HG02798 (cell line): ENCODE measurements at regions not wholly inside any gene's neighbourhood (a gene's known extent, or its start where the extent isn't known, plus 50 kb on each side); places are given as distances from the start of the nearest gene placed in this dataset.

ENCODE experiments used
- ATAC-seq: cut with Tn5 transposase; IDR thresholded peaks from one replicate; pipeline ENCODE4 v1.9.1; 2021; ENCODE audit warnings: mild to moderate bottlenecking; ENCODE audit not compliant: unreplicated experiment, poor library complexity

DNA sequence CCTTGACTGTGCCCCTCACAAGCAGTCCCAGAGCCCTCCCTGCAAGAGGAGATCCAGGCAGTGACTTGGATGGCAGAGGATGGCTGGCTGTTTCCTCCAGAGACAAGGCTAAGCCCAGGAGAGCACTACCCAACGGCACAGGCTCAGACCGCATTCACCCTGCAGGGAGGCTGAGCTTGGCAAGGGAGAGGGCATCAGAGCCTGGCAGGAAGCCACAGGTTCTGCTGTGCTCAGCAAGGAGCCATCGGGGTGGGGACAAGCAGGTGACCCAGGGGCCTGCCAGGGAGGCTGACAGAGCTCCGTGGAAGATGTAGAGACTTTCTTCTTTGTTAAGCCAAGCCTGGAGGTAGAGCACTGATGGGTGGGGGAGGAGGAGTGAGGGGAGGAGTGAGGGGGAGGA is 159.2 kb upstream of the CST7 start:
- no peak for ATAC-seq

DNA sequence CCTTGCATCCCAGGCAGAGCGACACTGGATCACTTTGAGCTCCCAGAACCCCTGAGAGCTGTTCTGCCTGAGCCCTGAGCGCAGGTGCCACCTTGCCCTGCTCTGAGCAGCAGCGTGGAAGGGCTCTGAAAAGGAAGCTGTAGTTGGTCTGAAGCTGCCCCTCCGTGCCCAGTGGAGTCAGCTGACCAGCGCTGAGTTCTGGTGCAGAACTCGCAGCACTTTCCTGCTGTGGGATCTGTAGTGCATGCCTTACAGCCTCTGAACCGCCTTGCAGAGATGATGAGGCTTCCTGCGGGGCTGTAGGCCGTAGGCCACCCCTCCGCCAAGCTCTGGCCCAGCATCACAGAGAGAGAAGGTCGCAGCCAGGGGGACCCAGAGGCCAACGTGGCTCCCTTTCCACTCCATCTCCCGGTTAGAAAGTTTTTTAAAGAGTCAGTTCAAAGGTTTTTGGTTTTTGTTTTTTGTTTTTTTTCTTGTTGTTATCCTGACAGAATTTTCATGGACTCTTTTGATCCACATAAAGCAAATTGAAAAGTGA is 158.3 kb upstream of the CST7 start:
- no peak for ATAC-seq

DNA sequence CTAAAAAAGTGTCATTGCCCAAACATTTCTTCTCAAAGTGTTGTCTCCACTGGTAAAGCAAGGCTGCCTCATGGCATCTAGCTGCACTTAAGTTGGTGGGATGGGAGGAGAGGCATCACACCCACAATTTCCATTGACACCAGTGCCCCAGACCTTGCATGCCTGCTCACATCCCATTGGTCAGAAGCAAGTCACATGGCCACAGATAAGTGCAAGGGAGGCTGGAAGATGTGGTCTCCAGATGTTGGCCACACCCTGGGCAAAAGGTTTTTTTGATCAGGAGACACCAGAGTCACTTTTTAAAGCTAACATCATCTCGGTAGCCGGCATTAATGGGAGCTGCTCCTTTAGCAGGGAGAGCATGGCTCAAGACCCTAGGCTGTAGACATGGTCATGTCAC is 157.1 kb upstream of the CST7 start:
- ATAC-seq: no peak

DNA sequence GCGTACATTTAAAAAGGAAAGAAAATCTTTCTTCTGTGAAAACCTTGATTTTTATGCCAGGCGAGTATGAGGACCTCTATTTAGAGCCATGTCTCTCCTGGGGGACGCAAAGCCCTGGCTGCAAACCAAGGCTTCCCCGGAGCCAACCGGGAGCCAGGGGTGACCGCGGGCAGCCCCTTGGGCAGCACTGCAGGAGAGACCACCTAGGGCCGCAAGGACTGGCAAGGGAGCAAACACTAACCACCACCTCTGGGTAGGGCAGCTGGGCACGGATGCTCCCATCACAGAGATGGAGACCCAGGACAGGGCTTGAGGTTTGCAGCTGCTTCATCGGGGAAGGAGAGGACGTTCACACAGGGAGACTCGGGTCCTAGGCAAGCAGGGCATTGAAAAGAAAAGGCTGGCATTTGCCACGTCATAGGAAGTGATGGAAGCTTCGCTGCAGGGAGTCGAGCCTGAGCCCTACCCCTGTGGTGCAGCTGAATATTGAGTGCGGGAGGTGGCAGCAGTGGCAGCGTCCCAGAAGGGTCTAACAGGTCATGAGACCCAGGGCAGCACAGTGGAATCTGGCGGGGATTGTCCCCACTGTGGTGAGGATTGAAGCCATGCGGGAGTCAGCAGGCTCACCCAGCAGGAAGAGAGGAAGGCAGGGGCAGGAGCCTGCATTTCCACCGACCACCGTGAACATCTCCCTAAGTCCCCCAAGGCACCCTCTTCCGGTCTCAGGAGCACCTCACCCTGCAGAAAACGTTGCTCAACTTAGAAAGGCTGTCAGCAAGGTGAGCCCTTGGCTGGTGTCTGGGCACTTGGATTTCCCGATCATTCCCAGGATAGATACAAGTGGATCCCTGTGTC is 156.2 kb upstream of the CST7 start:
- no peak for ATAC-seq

DNA sequence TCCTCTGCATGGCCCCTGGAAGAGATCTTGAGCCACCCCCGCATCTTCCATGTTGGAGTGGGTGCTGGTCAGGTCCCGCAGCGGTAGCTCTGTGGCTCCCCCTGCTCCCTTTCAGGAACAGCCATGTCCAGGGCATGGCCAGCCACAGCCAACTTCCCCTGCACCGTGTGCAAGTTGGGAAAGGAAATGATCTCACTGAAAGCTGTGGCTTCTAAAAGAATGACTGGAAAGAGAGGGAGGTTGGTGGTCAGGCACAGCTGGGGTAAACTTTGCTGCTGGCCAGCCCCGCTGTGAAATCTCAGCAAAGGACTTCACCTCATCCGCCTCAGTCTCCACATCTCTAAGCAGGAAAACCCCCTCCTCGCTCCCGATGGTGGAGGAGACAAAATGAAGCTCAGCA is 153.6 kb upstream of the CST7 start:
- ATAC-seq: no peak

DNA sequence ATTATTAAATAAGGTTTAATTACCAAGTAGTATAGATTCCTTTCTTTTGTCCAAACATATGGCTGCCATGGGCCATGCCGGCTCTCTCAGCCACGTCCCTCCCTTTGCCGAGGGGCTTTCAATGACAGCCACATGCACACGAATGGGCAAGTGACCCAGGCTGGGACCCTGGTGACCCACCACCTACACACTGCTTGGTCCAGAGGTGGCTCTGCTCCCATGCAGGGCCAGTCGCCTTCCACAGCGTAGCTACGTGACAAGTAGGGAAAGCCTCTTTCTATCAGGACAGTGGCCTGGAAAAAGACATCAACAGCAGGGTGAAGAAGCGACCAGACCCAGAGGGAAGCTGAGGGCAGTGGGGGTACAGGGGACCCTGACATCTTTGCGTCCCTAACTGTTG is 152.8 kb upstream of the CST7 start:
- ATAC-seq: no peak

DNA sequence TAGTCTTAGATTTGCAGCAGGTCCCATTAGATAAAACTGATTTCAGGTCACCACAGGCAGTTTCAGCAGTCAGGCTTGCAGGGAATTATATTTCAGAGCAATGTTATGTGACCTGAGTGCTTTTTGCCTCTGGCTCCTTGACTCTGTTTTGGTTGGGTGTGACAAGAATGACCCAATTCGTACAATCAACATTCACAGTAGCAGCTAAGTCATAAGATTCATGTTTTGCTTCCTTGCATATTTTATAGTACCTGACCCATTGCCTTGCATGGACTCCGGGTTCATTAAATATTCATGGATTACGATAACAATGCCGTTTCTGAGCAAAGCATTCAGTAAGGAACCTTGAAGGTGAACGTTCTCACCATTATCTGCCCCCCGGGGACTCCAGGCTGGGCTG is 152.0 kb upstream of the CST7 start:
- no peak for ATAC-seq

DNA sequence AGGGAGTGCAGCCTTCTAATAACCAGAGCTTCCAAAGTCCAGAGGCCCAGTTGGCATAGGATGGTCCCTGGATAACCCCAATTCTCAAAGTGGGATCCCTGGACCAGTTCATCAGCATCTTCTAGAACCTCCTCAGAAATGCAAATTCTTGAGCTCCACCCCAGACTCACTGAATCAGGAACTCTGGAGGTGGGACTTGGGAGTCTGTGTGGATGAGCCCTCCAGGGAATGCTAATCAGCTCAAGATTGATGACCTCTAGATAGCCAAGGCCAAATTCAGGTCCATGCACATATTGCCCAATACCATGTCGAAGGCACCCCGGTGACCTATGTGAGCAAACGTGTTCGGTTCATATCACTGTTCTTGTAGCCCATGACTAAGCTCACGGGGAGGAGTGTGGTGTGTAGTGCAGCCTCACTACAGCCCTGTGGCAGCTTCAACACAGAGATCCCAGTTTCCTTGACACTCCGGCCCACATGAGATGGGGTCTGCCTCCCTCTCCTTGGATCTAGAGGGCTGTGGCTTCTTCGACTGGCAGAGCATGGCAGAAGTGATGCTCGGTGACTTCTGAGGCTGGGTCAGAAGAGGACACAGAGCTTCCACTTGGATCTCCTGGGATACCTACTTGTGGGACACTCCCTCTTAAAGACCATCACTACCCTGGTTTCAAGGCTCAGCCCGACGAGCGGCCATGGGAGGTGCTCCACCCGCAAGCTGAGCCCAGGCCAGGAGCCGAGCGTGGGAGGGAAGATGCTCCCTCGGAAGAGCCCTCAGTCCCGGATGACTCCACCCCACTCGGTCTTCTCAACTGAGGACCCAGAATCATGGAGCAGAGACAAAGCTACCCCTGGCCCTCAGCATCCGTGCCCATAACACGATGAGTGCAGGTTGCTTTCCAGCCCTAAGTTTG is 151.1 kb upstream of the CST7 start:
- ATAC-seq: no peak

DNA sequence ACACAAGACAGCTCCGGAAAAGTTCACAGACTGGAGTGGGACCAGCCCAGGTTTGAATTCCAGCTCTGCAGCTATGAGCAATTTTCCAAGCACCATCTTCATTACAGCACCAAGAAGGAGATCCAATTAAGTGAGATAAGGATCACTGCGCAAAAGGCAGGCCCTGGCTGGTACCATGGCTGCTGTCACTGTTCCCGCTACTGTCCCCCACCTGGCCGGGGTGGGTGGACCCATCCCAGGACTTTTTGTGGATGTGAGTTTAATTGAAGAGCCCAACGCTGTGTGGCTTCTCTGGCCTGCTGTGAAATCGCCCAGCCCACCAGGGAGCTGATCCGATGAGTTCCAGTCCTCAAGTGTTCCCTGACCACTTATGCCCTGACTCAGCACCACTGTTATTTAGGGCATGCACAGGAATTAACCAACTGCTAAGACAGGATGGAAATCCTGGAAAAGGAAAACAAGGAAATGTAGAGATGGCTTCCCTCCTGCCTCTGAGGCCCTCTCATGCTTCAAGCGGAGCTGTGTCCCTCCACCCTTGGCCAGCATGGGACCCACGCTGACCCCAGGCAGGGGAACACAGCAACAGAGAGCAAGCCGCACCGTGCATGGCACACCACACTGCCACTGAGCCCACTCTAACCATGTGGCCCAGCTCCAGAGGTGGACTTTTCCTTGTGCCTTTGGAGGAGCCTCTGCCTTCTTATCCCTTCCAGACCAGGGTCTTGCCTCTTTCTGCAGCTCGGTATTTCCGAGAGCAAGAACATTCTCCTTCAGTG is 150.0 kb upstream of the CST7 start:
- ATAC-seq: no peak

DNA sequence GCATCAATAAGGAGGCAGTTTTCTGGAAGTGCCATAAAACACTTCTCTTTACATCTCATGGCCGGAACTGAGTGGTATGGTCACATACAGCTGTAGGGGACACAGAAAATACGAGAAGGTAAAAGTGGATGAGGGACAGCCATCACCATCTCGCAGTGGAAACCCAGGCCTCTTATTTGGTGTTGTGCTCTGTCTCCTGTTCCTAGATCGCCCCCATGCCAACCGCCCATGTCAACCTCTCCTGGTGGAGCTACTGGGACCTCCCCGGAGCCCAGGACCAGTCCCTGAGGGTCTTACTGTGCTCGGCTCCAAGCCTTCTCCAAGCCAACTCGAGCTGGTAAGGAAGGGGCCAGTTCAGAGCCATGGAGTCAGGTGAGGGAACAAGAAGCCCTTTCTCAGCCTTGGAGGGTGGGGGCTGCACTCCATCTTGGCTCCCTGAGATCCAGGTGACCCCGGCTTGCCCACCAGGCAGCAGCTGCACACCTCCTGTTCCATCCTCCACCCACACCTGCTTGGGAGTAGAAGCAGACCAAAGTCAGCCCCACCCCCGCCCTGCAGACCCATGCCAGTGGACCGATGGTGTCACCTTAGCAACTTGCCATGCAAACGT is 149.0 kb upstream of the CST7 start:
- no peak for ATAC-seq

DNA sequence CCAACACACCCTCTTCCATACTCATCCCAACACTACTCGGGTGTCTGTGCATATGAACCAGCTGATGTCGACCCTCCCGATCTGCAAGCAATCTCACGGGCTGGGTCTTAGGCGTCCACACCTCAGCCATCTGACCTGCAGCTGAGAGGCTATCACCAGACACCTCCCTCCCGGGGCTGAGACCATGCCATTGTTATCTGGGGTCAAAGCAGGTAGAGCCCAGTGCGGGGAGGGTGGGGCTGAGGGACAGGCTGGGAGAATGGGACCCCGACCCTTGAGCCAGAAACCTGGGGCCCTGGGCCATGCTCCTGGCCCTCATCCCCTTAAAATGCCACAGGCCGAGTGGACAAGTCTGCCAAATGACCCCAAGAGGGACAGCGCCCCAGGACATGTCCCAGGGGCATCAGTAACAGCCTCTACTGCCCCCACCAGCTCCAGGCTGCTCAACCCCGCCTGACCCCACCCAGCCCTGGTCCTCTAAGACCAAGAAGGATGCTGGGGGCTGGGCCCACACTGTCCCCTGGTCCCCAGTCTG is 146.7 kb upstream of the CST7 start:
- ATAC-seq: no peak

DNA sequence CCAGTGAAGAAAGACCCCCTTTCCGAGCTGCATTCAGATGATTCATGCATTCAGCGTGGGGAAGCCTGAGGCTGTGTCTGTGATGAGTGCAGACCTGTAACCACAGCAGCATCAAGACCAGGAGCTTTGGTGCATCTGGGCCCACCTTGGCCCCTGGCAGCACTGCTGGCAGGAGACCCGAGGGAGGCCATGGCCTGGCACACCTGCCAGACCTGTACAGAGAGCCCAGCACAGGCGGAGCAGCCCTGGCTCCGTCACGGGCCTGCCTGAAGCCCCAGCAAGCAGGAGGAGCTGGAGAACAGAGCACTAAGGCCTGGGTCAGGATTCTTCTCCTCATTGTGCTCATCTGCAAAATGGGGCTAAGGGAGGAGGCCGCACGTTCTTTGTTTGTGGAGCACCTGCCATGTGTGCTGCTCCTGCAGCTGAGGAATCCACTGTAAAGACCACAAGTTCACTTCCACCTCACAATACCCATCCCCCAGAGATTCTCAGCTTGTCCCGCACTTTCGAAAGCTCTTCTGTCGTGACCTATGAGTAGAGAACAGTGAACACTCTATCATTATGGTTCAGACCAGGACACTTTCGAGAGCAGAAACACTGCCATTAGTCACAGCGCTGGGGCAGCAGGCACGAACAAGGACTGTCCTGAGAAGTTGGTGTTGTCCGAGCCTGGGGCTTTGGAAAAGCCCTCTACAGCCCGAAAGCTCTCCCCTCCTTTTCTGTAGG is 144.4 kb upstream of the CST7 start:
- ATAC-seq: no peak

DNA sequence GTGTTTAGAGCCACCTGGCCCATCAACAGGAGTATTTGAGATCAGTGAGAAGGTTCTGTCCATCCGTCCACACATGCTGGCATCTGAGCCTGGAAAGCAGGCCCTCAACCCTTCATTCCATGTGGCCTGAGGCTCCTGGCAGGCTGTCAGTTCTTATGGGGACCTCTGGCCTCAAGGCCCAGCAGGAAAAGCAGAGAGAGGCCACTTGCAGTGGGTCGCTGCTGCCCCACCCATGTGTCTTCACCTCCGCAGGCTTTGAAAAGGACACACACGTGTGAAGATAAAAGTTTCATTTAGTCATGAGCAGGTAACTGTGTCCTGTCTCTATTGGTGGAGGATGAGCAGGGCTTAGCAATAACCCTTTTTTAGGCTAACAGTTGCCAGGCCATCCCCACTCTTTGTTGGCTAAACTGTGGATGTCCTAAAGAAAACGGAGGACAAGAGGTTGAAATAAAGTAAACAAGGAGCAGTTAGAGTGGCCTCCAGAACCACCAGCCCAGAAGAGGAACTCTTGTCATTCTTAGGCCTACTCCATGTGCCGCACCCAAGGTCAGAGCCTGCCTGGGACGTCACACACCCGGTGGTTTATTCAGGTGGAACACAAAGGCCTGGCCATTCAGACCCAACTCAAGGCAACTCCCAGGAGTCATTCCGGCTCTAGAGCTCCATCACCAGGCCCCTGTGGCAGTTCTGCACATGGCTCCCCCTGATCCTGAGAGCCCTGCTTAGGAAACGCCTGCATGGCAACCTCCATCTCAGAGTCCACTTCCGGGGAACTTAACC is 143.4 kb upstream of the CST7 start:
- no peak for ATAC-seq

DNA sequence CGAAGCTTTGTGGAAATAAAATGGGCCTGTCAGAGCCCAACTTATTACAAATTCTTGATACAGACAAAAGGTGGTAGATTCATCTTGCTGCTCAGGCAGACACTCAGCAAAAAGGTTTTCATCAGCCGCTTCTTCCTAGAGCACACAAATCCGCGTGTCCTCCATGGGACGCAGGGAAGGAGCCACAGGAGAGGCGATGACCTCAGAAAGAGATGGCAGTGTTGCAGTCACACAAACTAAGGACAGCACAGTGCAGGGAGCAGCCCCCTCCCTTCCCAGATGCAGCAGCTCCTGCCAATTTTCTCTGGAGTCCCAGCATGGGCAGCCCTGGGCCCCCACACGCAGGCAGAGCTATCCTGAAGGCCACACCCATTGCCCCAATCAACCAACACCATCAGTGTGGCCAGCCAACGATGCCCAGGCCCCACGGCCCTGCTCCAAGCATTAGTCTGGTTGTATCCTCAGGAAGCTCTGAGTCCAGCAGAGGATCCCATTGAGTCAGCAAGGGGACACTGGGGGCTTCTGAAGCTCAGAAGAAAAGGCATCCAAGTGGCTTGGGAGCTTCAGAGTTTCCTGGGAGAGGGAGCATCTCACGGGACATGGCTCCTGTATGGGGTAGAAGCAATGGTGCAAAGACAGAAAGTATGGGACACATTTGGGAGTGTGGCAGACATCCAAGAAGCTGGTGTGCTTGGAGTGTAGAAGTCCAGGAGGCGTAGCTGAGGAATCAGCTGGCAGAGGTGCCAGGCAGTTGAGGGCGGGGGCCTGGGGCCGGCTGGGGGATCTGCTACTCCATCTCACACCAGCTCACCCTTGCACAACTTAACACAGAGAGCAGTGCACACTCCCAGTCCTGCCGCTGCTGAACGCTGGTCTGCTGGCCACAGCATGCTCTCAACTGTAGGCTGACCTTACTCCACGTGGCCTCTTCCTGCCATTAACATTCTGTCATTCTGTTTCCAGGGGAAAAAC is 142.1 kb upstream of the CST7 start:
- no peak for ATAC-seq

DNA sequence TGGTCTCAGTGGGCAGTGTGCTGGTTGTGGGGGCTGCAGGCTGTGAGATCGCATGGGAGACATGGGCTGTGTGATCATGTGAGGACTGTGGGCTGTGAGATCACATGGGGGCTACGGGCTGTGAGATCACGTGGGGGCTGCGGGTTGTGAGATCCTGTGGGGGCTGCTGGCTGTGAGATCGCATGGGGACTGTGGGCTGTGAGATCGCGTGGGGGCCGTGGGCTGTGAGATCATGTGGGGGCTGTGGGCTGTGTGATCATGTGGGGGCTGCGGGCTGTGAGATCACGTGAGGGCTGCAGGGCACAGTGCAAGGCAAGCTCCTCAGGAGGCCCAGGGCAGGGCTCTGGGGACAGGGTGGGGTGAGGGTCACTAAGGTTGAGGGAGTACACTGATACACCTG is 140.5 kb upstream of the CST7 start:
- no peak for ATAC-seq

DNA sequence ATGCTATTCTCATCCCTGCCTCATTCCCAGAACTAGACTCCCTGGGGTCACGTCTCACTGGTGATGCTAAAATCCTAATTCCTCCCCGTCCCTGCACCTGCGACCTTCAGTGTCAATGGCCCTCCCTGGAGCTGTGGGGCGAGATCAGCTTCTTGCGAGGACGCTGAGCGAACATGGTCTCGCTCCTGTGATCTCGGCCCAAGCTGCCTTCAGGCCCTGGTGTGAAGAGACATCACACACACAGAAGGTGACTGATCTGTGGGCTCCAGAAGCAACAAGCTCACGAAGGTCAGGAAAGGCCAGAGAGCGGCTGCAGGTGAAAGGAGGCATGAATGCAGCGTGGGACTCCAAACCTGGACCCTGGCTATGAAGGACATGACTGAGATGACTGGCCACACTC is 139.5 kb upstream of the CST7 start:
- no peak for ATAC-seq

DNA sequence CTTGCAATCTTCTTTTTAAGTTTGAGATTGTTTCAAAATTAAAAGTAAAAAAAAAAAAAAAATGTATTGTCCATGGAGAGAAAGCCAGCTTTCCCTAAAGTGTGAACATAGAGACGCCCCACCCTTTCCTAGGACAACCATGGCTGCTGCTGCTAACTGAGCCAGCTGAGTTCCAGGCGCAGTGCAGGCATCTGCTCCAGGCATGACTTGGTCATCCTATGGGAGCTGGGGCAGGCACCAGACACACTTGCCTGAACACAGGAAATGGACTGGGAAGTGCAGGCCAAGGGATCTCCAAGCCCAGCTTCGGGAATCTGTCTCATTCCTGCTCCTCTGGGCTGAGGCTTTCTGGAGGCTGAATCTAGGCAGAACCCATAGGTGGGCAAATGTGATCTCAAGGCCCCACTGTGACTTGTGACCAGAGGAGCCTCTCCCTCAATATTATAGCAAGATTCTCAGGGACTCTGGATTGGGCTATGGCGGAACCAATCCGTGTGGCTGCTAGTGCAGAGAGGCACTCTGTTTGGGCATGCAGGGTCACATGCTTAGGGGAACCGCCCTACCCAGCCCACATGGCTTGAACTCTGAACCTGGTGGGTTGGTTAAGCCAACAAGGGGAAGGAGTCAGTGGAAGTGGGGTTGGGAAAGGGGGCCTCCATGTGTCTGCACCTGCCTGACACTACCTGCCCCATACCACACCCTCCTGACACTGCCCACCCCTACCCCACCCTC is 138.2 kb upstream of the CST7 start:
- no peak for ATAC-seq
